Ishikawa (cell line): ENCODE measurements at regions not wholly inside any gene's neighbourhood (a gene's known extent, or its start where the extent isn't known, plus 50 kb on each side); places are given as distances from the start of the nearest gene placed in this dataset.

ENCODE experiments used
- CEBPB ChIP-seq: IDR thresholded peaks from 2 replicates; pipeline ENCODE4 v1.6.1; 2012
- CREB1 ChIP-seq: IDR thresholded peaks from 2 replicates; pipeline ENCODE4 v1.6.1; 2012; ENCODE audit warnings: low read depth
- EGR1 ChIP-seq: IDR thresholded peaks from 2 replicates; pipeline ENCODE4 v1.6.1; 2012
- EP300 ChIP-seq: IDR thresholded peaks from 2 replicates; pipeline ENCODE4 v1.6.1; 2012; ENCODE audit warnings: borderline replicate concordance
- FOXM1 ChIP-seq: IDR thresholded peaks from 2 replicates; pipeline ENCODE4 v1.6.1; 2012; ENCODE audit warnings: low read depth, borderline replicate concordance
- NFIC ChIP-seq: IDR thresholded peaks from 2 replicates; pipeline ENCODE4 v1.6.1; 2012
- RAD21 ChIP-seq: IDR thresholded peaks from 2 replicates; pipeline ENCODE4 v1.6.1; 2012; ENCODE audit warnings: low read depth
- TAF1 ChIP-seq: IDR thresholded peaks from 2 replicates; pipeline ENCODE4 v1.6.1; 2012; ENCODE audit warnings: low read depth, mild to moderate bottlenecking
- TCF12 ChIP-seq: IDR thresholded peaks from 2 replicates; pipeline ENCODE4 v1.6.1; 2012; ENCODE audit warnings: low read depth
- TEAD4 ChIP-seq: IDR thresholded peaks from 2 replicates; pipeline ENCODE4 v1.6.1; 2012
- YY1 ChIP-seq: IDR thresholded peaks from 2 replicates; pipeline ENCODE4 v1.6.1; 2012; ENCODE audit warnings: low read depth
- ZBTB7A ChIP-seq: IDR thresholded peaks from 2 replicates; pipeline ENCODE4 v1.6.1; 2012; ENCODE audit warnings: low read depth
- TF ChIP-seq, protein P1 (sequence below): IDR thresholded peaks from 2 replicates; pipeline ENCODE4 v1.6.1; 2012
- TF ChIP-seq, protein P2 (sequence below): IDR thresholded peaks from 2 replicates; pipeline ENCODE4 v1.6.1; 2012
- TF ChIP-seq, protein P3 (sequence below): IDR thresholded peaks from 2 replicates; pipeline ENCODE4 v1.6.1; 2012; ENCODE audit warnings: low read depth, mild to moderate bottlenecking

DNA sequence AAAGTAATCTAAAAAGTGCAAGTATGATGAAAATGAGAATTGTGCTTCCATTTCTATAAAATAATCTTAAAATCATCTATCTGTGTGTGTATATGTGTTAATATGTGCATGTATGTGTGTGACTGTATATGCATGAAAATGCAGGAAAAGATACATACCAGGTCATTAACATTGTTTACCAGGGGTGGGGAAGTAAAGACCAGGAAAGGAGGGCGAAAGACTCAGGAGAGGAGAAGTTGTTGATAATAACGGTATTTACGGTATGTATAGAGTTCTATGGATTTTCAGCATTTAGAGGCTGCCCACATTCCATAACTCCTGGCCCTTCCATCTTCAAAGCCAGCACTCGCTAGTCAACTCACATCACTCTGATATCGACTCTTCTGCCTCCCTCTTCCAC is 111.0 kb upstream of the SPDL1 start:
- no peak for TF ChIP-seq CEBPB
- no peak for TF ChIP-seq ZBTB7A
- no peak for TF ChIP-seq FOXM1
- no peak for TF ChIP-seq TAF1
- TF ChIP-seq, protein P1, sequence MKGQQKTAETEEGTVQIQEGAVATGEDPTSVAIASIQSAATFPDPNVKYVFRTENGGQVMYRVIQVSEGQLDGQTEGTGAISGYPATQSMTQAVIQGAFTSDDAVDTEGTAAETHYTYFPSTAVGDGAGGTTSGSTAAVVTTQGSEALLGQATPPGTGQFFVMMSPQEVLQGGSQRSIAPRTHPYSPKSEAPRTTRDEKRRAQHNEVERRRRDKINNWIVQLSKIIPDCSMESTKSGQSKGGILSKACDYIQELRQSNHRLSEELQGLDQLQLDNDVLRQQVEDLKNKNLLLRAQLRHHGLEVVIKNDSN = no peak
- no peak for TF ChIP-seq EGR1
- TF ChIP-seq RAD21 = no peak

DNA sequence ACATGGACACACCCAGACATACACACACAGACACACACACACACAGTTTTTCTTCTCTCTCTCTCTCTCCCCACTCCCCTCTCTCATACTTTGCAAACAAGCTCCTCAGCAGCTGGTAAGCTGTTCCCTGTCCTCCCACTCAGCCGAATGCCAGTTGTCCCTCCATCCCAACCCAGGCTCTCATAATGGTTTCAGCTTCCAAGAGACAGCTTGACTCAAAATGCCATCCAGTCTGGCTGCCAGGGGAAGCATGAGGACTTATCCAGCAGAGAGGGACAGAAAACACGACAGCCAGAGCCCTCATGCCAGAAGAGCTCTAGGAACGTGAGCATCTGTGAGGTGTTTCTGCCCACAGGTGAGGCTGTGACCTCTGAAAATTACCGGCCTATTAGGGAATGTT is 112.6 kb upstream of the SPDL1 start:
- TF ChIP-seq NFIC = no peak
- TF ChIP-seq FOXM1 = no peak
- no peak for TF ChIP-seq YY1
- TF ChIP-seq TEAD4 = no peak
- TF ChIP-seq RAD21 = no peak
- no peak for TF ChIP-seq EGR1

DNA sequence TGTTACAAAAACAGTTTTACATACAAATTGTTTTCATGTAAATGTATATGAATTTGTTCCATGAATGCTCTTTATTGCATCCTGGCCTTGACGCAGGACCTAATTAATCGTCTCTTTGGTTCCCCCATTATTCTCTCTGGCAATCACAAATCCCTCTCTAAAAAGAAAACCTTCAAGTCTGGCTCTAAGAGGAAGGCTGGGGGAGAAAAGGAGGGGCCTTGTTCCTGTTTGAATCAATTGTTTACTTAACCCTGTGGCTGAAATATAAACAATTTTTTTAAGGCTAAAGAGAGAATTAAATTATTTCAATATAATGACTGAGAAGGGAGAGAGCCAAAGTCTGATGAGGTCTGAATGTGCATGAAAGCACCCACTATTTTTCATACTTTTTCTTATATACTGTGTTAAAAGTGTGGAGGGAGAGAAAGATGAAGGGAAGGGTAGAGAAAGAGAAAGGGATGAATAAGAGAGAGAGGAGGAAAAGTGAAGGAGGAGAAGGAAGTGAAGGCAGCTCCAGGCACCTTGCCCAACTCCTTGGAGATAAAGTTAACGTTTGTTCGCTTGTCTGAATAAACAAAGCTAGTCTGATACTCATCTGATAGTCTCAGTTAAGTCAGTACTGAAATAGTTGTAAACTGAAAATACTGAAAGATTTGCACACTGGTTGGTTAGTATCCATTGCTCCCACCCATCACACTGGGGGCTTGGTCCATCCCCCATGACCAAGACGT is 116.4 kb upstream of the SPDL1 start:
- TF ChIP-seq CREB1 = no peak

DNA sequence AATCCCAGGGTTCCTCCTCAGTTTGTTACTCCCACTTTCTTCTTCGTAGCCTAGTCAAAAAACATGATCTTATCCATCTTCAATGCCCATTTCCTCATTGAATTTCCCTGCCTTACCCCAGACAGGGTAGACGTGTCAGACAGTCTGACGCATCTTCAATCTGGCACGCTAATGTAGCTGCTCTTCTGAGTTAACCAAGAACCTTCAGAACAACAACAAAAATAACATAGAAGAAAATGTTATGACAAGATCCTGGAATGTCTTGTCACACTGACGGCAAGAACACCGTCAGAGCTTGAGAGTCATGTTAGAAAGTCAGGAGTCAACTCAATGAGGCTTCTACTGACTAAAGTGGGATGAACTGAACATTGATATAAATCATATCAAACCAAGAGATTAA is 122.7 kb upstream of the SPDL1 start:
- TF ChIP-seq TEAD4 (no peak), YY1 (no peak), NFIC (no peak), ZBTB7A (no peak), FOXM1 (no peak), EGR1 (no peak), EP300 (no peak)
- TF ChIP-seq, protein P2, sequence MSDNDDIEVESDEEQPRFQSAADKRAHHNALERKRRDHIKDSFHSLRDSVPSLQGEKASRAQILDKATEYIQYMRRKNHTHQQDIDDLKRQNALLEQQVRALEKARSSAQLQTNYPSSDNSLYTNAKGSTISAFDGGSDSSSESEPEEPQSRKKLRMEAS = no peak
- TF ChIP-seq, protein P1 = no peak

DNA sequence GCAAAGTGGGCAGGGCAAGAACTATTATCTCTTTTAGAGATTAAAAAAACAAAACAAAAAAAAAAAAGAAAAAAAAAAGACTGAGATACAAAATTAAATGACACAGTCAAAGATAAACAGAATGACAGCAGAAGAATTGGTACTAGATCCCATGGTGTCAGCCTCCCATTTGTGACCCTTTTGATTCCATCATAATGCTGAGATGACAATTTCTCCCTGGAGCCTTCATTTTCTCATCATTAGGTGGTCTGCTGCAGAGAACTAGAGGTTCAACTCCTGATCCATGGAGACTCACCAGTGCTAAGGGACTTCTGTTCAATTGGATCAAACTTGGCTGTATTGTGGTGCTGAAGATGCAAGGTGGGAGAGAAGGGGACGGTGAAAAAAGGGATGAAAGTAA is 123.5 kb upstream of the SPDL1 start:
- TF ChIP-seq CREB1 (no peak), TCF12 (no peak), TAF1 (no peak)
- TF ChIP-seq, protein P3, sequence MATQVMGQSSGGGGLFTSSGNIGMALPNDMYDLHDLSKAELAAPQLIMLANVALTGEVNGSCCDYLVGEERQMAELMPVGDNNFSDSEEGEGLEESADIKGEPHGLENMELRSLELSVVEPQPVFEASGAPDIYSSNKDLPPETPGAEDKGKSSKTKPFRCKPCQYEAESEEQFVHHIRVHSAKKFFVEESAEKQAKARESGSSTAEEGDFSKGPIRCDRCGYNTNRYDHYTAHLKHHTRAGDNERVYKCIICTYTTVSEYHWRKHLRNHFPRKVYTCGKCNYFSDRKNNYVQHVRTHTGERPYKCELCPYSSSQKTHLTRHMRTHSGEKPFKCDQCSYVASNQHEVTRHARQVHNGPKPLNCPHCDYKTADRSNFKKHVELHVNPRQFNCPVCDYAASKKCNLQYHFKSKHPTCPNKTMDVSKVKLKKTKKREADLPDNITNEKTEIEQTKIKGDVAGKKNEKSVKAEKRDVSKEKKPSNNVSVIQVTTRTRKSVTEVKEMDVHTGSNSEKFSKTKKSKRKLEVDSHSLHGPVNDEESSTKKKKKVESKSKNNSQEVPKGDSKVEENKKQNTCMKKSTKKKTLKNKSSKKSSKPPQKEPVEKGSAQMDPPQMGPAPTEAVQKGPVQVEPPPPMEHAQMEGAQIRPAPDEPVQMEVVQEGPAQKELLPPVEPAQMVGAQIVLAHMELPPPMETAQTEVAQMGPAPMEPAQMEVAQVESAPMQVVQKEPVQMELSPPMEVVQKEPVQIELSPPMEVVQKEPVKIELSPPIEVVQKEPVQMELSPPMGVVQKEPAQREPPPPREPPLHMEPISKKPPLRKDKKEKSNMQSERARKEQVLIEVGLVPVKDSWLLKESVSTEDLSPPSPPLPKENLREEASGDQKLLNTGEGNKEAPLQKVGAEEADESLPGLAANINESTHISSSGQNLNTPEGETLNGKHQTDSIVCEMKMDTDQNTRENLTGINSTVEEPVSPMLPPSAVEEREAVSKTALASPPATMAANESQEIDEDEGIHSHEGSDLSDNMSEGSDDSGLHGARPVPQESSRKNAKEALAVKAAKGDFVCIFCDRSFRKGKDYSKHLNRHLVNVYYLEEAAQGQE = no peak

DNA sequence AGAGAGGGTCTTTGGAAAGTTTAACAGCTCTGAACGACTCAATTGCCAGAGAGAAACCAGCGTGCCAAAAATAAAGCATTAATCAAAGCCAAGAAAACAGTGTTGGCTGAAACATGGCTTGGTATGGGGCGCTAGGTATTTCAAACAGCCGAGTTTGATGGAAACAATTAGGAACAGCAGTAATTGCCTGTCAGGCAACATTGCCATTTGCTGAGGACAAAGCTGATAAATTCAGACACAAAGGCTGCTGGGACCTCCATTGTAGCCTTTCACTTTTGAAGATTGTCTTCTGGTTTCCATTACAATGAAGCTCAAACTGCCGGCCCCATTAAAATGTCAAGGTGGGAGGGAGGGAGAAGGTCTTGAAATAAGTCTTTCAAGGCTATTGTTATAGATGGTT is 125.4 kb upstream of the SPDL1 start:
- TF ChIP-seq, protein P3 = no peak
- TF ChIP-seq ZBTB7A (no peak), CREB1 (no peak), EGR1 (no peak), TCF12 (no peak), RAD21 (no peak), EP300 (no peak), TEAD4 (no peak), CEBPB (no peak), YY1 (no peak), FOXM1 (no peak), TAF1 (no peak), NFIC (no peak)
- TF ChIP-seq, protein P1 = no peak
- TF ChIP-seq, protein P2 = no peak
